ENCODE measurements at regions not wholly inside any gene's neighbourhood (a gene's known extent, or its start where the extent isn't known, plus 50 kb on each side); places are given as distances from the start of the nearest gene placed in this dataset.
"Not testable (repeated sequence)": the region's sequence is repeated elsewhere in the genome, so short reads cannot be mapped to it uniquely, and the experiment has no call there.

DNA sequence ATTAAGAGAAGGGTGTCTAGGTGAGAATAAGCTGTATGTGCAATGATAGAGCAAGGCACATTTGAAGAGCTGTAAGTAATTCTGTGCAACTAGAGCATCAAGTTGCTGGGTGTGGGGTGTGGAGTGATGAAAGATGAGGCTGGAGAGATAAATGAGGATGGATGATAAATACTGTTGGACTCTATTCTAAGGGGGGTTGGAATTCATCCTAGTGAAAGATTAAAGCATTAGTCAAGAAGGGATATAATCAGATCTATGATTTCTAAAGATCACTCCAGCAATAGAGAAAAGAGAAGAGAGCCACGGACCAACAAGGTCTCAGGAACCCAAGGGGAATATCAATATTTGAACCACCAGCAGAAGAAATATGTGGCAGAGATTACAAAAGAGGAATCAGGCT, 415.0 kb upstream of the RPS6KA3 start:
- no peak overlapping the region for H3K4me3 ChIP-seq
- TF ChIP-seq EZH2 (IDR thresholded peaks at IDR 0.05) (no peak), FOXP2 (optimal IDR thresholded peaks at IDR 0.05; ENCODE audit: control extremely low read depth, extremely low read length, insufficient read depth) (no peak), POLR2AphosphoS5 (IDR thresholded peaks at IDR 0.05; ENCODE audit: borderline replicate concordance, low read depth, low read length) (no peak)
- no peak for DNase-seq (ENCODE audit: low read depth, low spot score)
- H3K27ac ChIP-seq = no peak overlapping the region
- no peaks in the 10 kb centered on the region for H3K36me3 ChIP-seq (ENCODE audit: insufficient read depth, low read length)
- no peaks in the 10 kb centered on the region for H3K9me3 ChIP-seq (ENCODE audit: low read depth, low read length)
- H3K9ac ChIP-seq (ENCODE audit: insufficient read length) = no peak overlapping the region

- DNase-seq (ENCODE audit: low read depth, low spot score) = no peak
- no peak overlapping the region for H3K27ac ChIP-seq
- TF ChIP-seq EZH2 (IDR thresholded peaks at IDR 0.05) = no peak
- no peaks in the 10 kb centered on the region for H3K36me3 ChIP-seq (ENCODE audit: insufficient read depth, low read length)
- H3K9ac ChIP-seq (ENCODE audit: insufficient read length) = no peak overlapping the region
- no peak overlapping the region for H3K4me3 ChIP-seq
- H3K9me3 ChIP-seq (ENCODE audit: low read depth, low read length) = no peaks in the 10 kb centered on the region
These were observed 414.3 kb upstream of the RPS6KA3 start for GRCh38 chrX:20680998-20681397.

DNA sequence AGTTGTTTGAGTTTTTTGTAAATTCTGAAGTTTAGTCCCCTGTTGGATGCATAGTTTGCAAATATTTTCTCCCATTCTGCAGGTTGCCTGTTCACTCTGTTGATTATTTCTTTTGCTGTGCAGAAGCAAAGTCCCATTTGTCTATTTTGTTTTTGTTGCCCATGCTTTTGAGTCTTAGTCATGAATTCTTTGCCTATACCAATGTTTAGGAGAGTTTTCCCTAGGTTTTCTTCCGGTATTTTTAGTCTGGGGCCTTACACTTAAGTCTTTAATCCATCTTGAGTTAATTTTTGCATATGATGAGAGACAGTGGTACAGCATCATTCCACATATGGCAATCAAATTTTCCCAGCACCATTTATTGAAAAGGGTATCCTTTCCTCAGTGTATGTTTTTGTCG, 405.8 kb upstream of the RPS6KA3 start:
- Histone ChIP-seq H3K4me3 (no peak overlapping the region), H3K27ac (no peak overlapping the region), H3K36me3 (ENCODE audit: insufficient read depth, low read length) (no peaks in the 10 kb centered on the region), H3K9ac (ENCODE audit: insufficient read length) (no peak overlapping the region), H3K9me3 (ENCODE audit: low read depth, low read length) (no peaks in the 10 kb centered on the region)
- no peak for TF ChIP-seq POLR2AphosphoS5 (IDR thresholded peaks at IDR 0.05; ENCODE audit: borderline replicate concordance, low read depth, low read length)
- no peak for TF ChIP-seq FOXP2 (optimal IDR thresholded peaks at IDR 0.05; ENCODE audit: control extremely low read depth, extremely low read length, insufficient read depth)
- no peak for TF ChIP-seq EZH2 (IDR thresholded peaks at IDR 0.05)
- DNase-seq (ENCODE audit: low read depth, low spot score) = no peak

DNA sequence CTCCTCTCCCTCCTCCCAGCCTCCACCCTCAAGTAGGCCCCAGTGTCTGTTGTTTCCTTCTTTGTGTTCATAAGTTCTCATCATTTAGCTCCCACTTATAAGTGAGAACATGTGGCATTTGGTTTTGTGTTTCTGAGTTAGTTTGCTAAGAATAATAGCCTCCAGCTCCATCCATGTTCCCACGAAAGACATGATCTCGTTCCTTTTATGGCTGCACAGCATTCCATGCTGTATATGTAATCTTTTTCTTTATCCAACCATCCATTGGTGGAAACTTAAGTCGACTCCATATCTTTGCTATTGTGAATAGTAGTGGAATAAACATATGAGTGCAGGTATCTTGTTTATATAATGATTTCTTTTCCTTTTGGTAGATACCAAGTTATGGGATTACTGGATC, 405.0 kb upstream of the RPS6KA3 start:
- H3K9ac ChIP-seq (ENCODE audit: insufficient read length); H3K27ac ChIP-seq; H3K4me3 ChIP-seq; DNase-seq (ENCODE audit: low read depth, low spot score); H3K9me3 ChIP-seq (ENCODE audit: low read depth, low read length); H3K36me3 ChIP-seq (ENCODE audit: insufficient read depth, low read length): not testable (repeated sequence)

GRCh38 chrX:20670611-20671010, 403.9 kb upstream of the RPS6KA3 start:
- Histone ChIP-seq H3K9ac (ENCODE audit: insufficient read length) (no peak overlapping the region), H3K4me3 (no peak overlapping the region), H3K27ac (no peak overlapping the region), H3K9me3 (ENCODE audit: low read depth, low read length) (no peaks in the 10 kb centered on the region), H3K36me3 (ENCODE audit: insufficient read depth, low read length) (no peaks in the 10 kb centered on the region)
- no peak for TF ChIP-seq POLR2AphosphoS5 (IDR thresholded peaks at IDR 0.05; ENCODE audit: borderline replicate concordance, low read depth, low read length)
- TF ChIP-seq FOXP2 (optimal IDR thresholded peaks at IDR 0.05; ENCODE audit: control extremely low read depth, extremely low read length, insufficient read depth) = no peak
- no peak for TF ChIP-seq EZH2 (IDR thresholded peaks at IDR 0.05)
- DNase-seq (ENCODE audit: low read depth, low spot score) = no peak

DNA sequence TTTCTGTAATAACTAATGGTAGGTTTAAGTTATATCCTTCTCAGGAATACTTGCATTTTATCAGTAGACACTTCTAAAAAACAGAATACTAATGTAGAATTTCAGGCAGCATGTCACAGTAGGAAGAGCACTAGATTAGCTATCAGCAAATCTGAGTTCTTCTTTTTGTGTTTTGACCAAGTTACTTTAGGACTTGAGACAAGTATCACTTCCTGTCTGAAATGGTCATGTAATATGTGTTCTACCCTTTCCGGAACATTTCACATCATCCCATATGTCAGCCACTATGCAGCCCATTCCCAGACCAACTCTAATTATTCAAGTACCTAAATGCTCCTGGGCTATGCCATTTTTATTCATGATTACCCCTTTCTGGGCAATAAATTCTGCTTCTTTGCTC, 401.8 kb upstream of the RPS6KA3 start:
- no peak overlapping the region for H3K27ac ChIP-seq
- no peaks in the 10 kb centered on the region for H3K9me3 ChIP-seq (ENCODE audit: low read depth, low read length)
- TF ChIP-seq EZH2 (IDR thresholded peaks at IDR 0.05) = no peak
- no peak for TF ChIP-seq FOXP2 (optimal IDR thresholded peaks at IDR 0.05; ENCODE audit: control extremely low read depth, extremely low read length, insufficient read depth)
- no peak for TF ChIP-seq POLR2AphosphoS5 (IDR thresholded peaks at IDR 0.05; ENCODE audit: borderline replicate concordance, low read depth, low read length)
- H3K9ac ChIP-seq (ENCODE audit: insufficient read length) = no peak overlapping the region
- no peak for DNase-seq (ENCODE audit: low read depth, low spot score)
- no peak overlapping the region for H3K4me3 ChIP-seq
- H3K36me3 ChIP-seq (ENCODE audit: insufficient read depth, low read length) = no peaks in the 10 kb centered on the region

- TF ChIP-seq EZH2 (IDR thresholded peaks at IDR 0.05) (no peak), POLR2AphosphoS5 (IDR thresholded peaks at IDR 0.05; ENCODE audit: borderline replicate concordance, low read depth, low read length) (no peak), FOXP2 (optimal IDR thresholded peaks at IDR 0.05; ENCODE audit: control extremely low read depth, extremely low read length, insufficient read depth) (no peak)
- Histone ChIP-seq H3K9me3 (ENCODE audit: low read depth, low read length) (no peaks in the 10 kb centered on the region), H3K27ac (no peak overlapping the region), H3K4me3 (no peak overlapping the region), H3K9ac (ENCODE audit: insufficient read length) (no peak overlapping the region), H3K36me3 (ENCODE audit: insufficient read depth, low read length) (no peaks in the 10 kb centered on the region)
- no peak for DNase-seq (ENCODE audit: low read depth, low spot score)
These were observed 399.6 kb upstream of the RPS6KA3 start for GRCh38 chrX:20666331-20666730.

DNA sequence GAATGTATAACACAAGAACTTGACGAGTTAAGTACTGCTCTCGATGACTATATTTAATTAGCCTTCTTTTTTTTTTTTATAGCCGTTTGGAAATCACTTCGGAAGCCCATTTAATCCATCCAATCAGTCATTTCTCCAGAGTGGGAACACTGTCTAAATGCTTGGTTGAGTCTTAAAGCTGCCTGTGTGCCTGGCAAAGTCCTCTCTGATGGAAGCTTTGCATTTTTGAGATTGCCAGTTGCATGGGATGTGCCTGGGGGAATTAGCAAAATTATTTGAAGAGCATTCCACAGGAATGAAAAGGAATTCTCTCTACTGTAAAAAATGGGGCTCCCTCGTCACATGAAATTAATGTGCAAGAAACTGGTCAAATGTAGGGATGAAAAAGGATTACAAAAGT, 398.8 kb upstream of the RPS6KA3 start:
- TF ChIP-seq FOXP2 (optimal IDR thresholded peaks at IDR 0.05; ENCODE audit: control extremely low read depth, extremely low read length, insufficient read depth) (no peak), POLR2AphosphoS5 (IDR thresholded peaks at IDR 0.05; ENCODE audit: borderline replicate concordance, low read depth, low read length) (no peak), EZH2 (IDR thresholded peaks at IDR 0.05) (no peak)
- H3K9ac ChIP-seq (ENCODE audit: insufficient read length) = no peak overlapping the region
- no peak for DNase-seq (ENCODE audit: low read depth, low spot score)

GRCh38 chrX:20664774-20665173, 398.1 kb upstream of the RPS6KA3 start:
- TF ChIP-seq POLR2AphosphoS5 (IDR thresholded peaks at IDR 0.05; ENCODE audit: borderline replicate concordance, low read depth, low read length) (no peak), EZH2 (IDR thresholded peaks at IDR 0.05) (no peak), FOXP2 (optimal IDR thresholded peaks at IDR 0.05; ENCODE audit: control extremely low read depth, extremely low read length, insufficient read depth) (no peak)
- DNase-seq (ENCODE audit: low read depth, low spot score) = no peak
- no peaks in the 10 kb centered on the region for H3K36me3 ChIP-seq (ENCODE audit: insufficient read depth, low read length)
- H3K9ac ChIP-seq (ENCODE audit: insufficient read length) = no peak overlapping the region
- H3K9me3 ChIP-seq (ENCODE audit: low read depth, low read length) = no peaks in the 10 kb centered on the region
- H3K4me3 ChIP-seq = no peak overlapping the region
- H3K27ac ChIP-seq = no peak overlapping the region

More for the DNA sequence above, 398.8 kb upstream of the RPS6KA3 start:
- H3K27ac ChIP-seq = no peak overlapping the region
- no peak overlapping the region for H3K4me3 ChIP-seq
- no peaks in the 10 kb centered on the region for H3K36me3 ChIP-seq (ENCODE audit: insufficient read depth, low read length)
- H3K9me3 ChIP-seq (ENCODE audit: low read depth, low read length) = no peaks in the 10 kb centered on the region

All from SK-N-MC (cell line).